ENCODE measurements at regions not wholly inside any gene's neighbourhood (a gene's known extent, or its start where the extent isn't known, plus 50 kb on each side); places are given as distances from the start of the nearest gene placed in this dataset.

- TF ChIP-seq EZH2 (optimal IDR thresholded peaks at IDR 0.05; ENCODE audit: low read depth, low read length) (no peak), CTCF (IDR thresholded peaks at IDR 0.05; ENCODE audit: low read length) (no peak), EZH2phosphoT487 (IDR thresholded peaks at IDR 0.05; ENCODE audit: low read length) (no peak)
Measured at GRCh38 chr9:80561526-80561925, 989.8 kb downstream of the TLE4 start.
